ENCODE measurements at regions not wholly inside any gene's neighbourhood (a gene's known extent, or its start where the extent isn't known, plus 50 kb on each side); places are given as distances from the start of the nearest gene placed in this dataset.

DNA sequence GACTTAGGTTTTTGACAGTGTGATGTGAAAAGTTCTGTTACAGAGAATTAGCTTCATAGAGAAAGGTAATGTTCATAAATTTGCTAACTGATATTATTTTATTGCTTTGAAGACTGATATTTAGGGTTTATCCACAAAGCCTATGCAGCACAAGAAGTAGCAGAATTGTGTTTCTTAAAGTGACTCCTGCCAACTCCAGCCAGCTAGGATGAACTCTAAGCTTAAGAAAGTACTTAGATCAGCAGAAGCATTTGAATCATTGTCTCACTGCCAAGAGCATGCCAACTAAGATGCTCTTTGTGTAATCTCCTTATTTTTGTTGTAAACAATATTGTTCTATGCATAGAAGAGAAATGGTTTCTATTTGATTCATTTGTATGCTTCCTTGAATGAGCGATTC, 589.4 kb upstream of the ADGRL4 start:
- TF ChIP-seq CTCF (IDR thresholded peaks at IDR 0.05) (no peak), POLR2AphosphoS5 (IDR thresholded peaks at IDR 0.05) (no peak), POLR2A (IDR thresholded peaks at IDR 0.05) (no peak)

Data from prostate gland (tissue), 2 donors.